ENCODE measurements at regions not wholly inside any gene's neighbourhood (a gene's known extent, or its start where the extent isn't known, plus 50 kb on each side); places are given as distances from the start of the nearest gene placed in this dataset.

GRCh38 chr13:22740264-22740663, 440.5 kb upstream of the SGCG start:
- FAIRE-seq (no peak), DNase-seq (ENCODE audit: low read depth) (no peak)
- Histone ChIP-seq H3K79me2 (ENCODE audit: insufficient read depth, low read length) (no peaks in the 10 kb centered on the region), H3K4me2 (ENCODE audit: low read length) (no peak overlapping the region), H3K27me3 (ENCODE audit: insufficient read depth, low read length) (no peaks in the 10 kb centered on the region), H3K9me3 (ENCODE audit: insufficient read depth, low read depth, low read length) (no peaks in the 10 kb centered on the region), H4K20me1 (ENCODE audit: insufficient read depth, low read length) (no peaks in the 10 kb centered on the region), H3K27ac (ENCODE audit: low read depth, low read length) (no peak overlapping the region), H3K9ac (ENCODE audit: low read length) (no peak overlapping the region), H2AFZ (ENCODE audit: low read depth, low read length) (no peak overlapping the region), H3K36me3 (ENCODE audit: insufficient read depth, low read length) (no peaks in the 10 kb centered on the region), H3K4me1 (ENCODE audit: insufficient read depth, low read length) (no peaks in the 10 kb centered on the region), H3K4me3 (ENCODE audit: insufficient read depth, low read depth, low read length) (no peak overlapping the region)
- Mint-ChIP-seq H3K4me3 (ENCODE audit: unreplicated experiment) (no peak overlapping the region), H3K9me3 (ENCODE audit: unreplicated experiment) (peaks cover 3% of the 10 kb centered on the region), H3K36me3 (ENCODE audit: low read depth, unreplicated experiment) (no peaks in the 10 kb centered on the region), H3K27me3 (ENCODE audit: low read depth, unreplicated experiment) (no peaks in the 10 kb centered on the region), H3K27ac (ENCODE audit: unreplicated experiment) (no peak overlapping the region), H3K4me1 (ENCODE audit: low read depth, unreplicated experiment) (peaks cover 4% of the 10 kb centered on the region)
- TF ChIP-seq CTCF (IDR thresholded peaks at IDR 0.05; ENCODE audit: insufficient read depth, low read depth, low read length), result no peak
- TF ChIP-seq EZH2 (IDR thresholded peaks at IDR 0.05; ENCODE audit: insufficient read depth, low read length), result no peak

GRCh38 chr13:22744688-22745452, 435.9 kb upstream of the SGCG start:
- Mint-ChIP-seq H3K9me3 (ENCODE audit: unreplicated experiment) (peaks cover 3% of the 10 kb centered on the region), H3K4me1 (ENCODE audit: low read depth, unreplicated experiment) (peaks cover 15% of the 10 kb centered on the region), H3K36me3 (ENCODE audit: low read depth, unreplicated experiment) (no peaks in the 10 kb centered on the region), H3K27ac (ENCODE audit: unreplicated experiment) (no peak overlapping the region), H3K4me3 (ENCODE audit: unreplicated experiment) (no peak overlapping the region), H3K27me3 (ENCODE audit: low read depth, unreplicated experiment) (no peaks in the 10 kb centered on the region)
- TF ChIP-seq CTCF (IDR thresholded peaks at IDR 0.05; ENCODE audit: insufficient read depth, low read depth, low read length) (no peak), EZH2 (IDR thresholded peaks at IDR 0.05; ENCODE audit: insufficient read depth, low read length) (no peak)
- Histone ChIP-seq H3K27ac (ENCODE audit: low read depth, low read length) (no peak overlapping the region), H3K9me3 (ENCODE audit: insufficient read depth, low read depth, low read length) (no peaks in the 10 kb centered on the region), H2AFZ (ENCODE audit: low read depth, low read length) (no peak overlapping the region), H3K36me3 (ENCODE audit: insufficient read depth, low read length) (no peaks in the 10 kb centered on the region), H3K27me3 (ENCODE audit: insufficient read depth, low read length) (no peaks in the 10 kb centered on the region), H3K4me2 (ENCODE audit: low read length) (no peak overlapping the region), H4K20me1 (ENCODE audit: insufficient read depth, low read length) (no peaks in the 10 kb centered on the region), H3K9ac (ENCODE audit: low read length) (no peak overlapping the region), H3K79me2 (ENCODE audit: insufficient read depth, low read length) (no peaks in the 10 kb centered on the region), H3K4me3 (ENCODE audit: insufficient read depth, low read depth, low read length) (no peak overlapping the region), H3K4me1 (ENCODE audit: insufficient read depth, low read length) (no peaks in the 10 kb centered on the region)
- no peak for DNase-seq (ENCODE audit: low read depth)
- FAIRE-seq, result no peak

- H3K9me3 ChIP-seq (ENCODE audit: insufficient read depth, low read depth, low read length), result no peaks in the 10 kb centered on the region
- FAIRE-seq, result no peak
- no peak overlapping the region for H3K4me2 ChIP-seq (ENCODE audit: low read length)
- H3K27ac Mint-ChIP-seq (ENCODE audit: unreplicated experiment), result peak overlapping the region; percentile 89
- no peak overlapping the region for H3K27ac ChIP-seq (ENCODE audit: low read depth, low read length)
- no peaks in the 10 kb centered on the region for H3K4me1 ChIP-seq (ENCODE audit: insufficient read depth, low read length)
- TF ChIP-seq CTCF (IDR thresholded peaks at IDR 0.05; ENCODE audit: insufficient read depth, low read depth, low read length), result no peak
- no peak for TF ChIP-seq EZH2 (IDR thresholded peaks at IDR 0.05; ENCODE audit: insufficient read depth, low read length)
- peaks cover 11% of the 10 kb centered on the region for H3K4me1 Mint-ChIP-seq (ENCODE audit: low read depth, unreplicated experiment)
- no peaks in the 10 kb centered on the region for H3K27me3 Mint-ChIP-seq (ENCODE audit: low read depth, unreplicated experiment)
- DNase-seq (ENCODE audit: low read depth), result no peak
- H3K79me2 ChIP-seq (ENCODE audit: insufficient read depth, low read length), result no peaks in the 10 kb centered on the region
- H2AFZ ChIP-seq (ENCODE audit: low read depth, low read length), result no peak overlapping the region
- H4K20me1 ChIP-seq (ENCODE audit: insufficient read depth, low read length), result no peaks in the 10 kb centered on the region
- no peaks in the 10 kb centered on the region for H3K27me3 ChIP-seq (ENCODE audit: insufficient read depth, low read length)
- no peaks in the 10 kb centered on the region for H3K36me3 Mint-ChIP-seq (ENCODE audit: low read depth, unreplicated experiment)
- no peak overlapping the region for H3K9ac ChIP-seq (ENCODE audit: low read length)
- no peaks in the 10 kb centered on the region for H3K36me3 ChIP-seq (ENCODE audit: insufficient read depth, low read length)
- no peak overlapping the region for H3K4me3 Mint-ChIP-seq (ENCODE audit: unreplicated experiment)
- H3K4me3 ChIP-seq (ENCODE audit: insufficient read depth, low read depth, low read length), result no peak overlapping the region
- H3K9me3 Mint-ChIP-seq (ENCODE audit: unreplicated experiment), result peaks cover 5% of the 10 kb centered on the region
Measured at GRCh38 chr13:22748866-22749577, 431.8 kb upstream of the SGCG start.
